ENCODE measurements at regions not wholly inside any gene's neighbourhood (a gene's known extent, or its start where the extent isn't known, plus 50 kb on each side); places are given as distances from the start of the nearest gene placed in this dataset.
"Not testable (repeated sequence)": the region's sequence is repeated elsewhere in the genome, so short reads cannot be mapped to it uniquely, and the experiment has no call there.

- no peak for TF ChIP-seq CTCF (conservative IDR thresholded peaks at IDR 0.05)
- H3K27ac ChIP-seq: no peak overlapping the region
These were observed 1642.3 kb downstream of the C4orf33 start for GRCh38 chr4:130738233-130738632.

DNA sequence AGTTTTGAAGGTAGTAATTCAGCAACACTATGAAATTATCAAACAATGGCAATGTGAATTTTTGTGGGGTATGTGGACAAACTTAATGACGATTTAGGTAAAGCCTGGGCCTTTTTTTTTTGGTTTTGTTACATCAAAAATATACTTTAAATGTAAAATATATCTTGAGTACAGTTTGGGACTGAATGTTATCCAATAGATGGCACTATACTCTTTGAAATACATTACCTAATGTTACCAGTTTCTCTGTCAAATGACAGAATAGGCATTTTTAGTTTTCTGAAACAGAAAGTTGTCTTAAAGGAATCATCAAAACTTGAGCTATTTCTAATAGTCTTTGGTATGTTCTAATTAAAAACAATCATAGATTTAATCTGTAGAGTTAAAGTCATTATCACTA, 1651.9 kb downstream of the C4orf33 start:
- peak; percentile 67 for TF ChIP-seq CTCF (conservative IDR thresholded peaks at IDR 0.05)
- H3K27ac ChIP-seq: no peak overlapping the region

GRCh38 chr4:130753926-130754325, 1658.0 kb downstream of the C4orf33 start:
- H3K27ac ChIP-seq: no peak overlapping the region
- no peak for TF ChIP-seq CTCF (conservative IDR thresholded peaks at IDR 0.05)

DNA sequence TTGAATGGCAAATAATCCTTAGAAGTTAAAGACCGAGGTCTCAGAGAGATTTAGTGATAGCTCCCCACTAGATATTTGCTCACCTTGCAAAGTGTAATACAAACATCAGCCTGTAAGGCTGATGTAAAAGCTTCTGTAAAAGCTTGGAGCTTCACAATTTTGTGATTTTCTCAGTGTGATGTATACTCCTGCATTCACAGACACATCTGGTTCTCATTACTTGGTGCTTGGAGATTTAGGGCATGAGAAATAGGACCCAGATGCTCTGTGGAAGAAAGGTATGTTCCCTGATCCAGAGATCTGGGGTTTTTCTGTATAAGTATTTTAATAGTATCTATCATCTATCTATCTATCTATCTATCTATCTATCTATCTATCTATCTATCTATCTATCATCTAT, 1664.3 kb downstream of the C4orf33 start:
- TF ChIP-seq CTCF (conservative IDR thresholded peaks at IDR 0.05): no peak
- H3K27ac ChIP-seq: no peak overlapping the region

DNA sequence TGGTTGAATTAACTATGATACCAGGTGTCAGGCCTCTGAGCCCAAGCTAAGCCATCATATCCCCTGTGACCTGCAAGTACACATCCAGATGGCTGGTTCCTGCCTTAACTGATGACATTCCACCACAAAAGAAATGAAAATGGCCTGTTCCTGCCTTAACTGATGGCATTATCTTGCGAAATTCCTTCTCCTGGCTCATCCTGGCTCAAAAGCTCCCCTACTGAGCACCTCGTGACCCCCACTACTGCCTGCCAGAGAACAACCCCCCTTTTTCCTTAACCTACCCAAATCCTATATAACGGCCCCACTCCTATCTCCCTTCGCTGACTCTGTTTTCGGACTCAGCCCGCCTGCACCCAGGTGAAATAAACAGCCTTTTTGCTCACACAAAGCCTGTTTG, 1671.4 kb downstream of the C4orf33 start:
- not testable (repeated sequence) for H3K27ac ChIP-seq

- H3K27ac ChIP-seq: not testable (repeated sequence)
These were observed 1677.0 kb downstream of the C4orf33 start for GRCh38 chr4:130772966-130773365.

DNA sequence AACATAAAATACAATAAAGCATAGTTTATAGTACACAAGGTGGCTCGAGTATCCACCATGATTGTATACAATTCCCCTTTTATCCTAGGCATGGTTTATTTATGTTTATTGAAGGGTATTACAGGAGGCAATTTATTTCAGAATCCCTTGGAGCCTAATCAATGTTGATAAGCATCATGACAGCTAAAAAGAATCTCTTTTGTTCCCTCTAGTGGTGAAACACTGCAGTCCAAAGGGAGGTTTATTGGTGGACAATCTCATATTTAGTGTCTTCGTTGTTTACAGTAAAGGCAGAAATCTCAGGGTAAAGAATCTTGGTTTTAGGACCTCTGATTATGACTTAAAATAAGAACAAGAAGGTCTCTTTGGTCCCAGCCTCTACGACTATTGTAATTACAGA, 1712.5 kb downstream of the C4orf33 start:
- TF ChIP-seq CTCF (conservative IDR thresholded peaks at IDR 0.05): peak; percentile 80
- no peak overlapping the region for H3K27ac ChIP-seq

DNA sequence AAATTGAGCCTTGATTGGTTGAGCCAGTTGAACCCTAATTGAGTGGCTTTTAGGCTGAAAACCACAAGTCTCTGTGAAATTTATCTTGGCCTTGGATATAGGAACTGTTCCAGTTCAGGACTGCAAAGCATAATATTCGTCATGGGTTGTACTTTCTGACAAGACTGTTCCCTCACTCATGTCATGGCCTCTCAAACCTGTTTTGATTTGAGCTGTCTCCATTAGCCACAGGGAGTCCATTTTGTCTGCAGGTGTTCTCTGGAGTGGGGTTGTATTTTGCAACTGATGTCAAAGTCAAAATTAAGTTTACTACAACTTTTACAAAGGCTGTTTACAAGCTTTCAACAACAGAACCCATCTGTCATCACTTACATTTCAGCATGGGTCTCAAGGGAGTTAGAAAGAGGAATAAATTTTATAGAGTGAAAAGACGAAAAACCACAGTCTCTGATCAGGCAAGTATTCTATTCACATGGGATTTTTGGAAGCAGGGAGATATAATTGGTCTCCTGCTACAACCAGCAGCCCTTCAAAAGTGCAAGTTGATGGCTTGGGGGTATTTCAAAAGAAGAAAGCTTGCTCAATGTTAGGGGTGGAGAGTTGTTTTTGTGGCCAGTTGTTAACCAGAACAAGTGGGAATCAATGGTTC, 1716.3 kb downstream of the C4orf33 start:
- no peak for TF ChIP-seq CTCF (conservative IDR thresholded peaks at IDR 0.05)
- H3K27ac ChIP-seq: no peak overlapping the region

DNA sequence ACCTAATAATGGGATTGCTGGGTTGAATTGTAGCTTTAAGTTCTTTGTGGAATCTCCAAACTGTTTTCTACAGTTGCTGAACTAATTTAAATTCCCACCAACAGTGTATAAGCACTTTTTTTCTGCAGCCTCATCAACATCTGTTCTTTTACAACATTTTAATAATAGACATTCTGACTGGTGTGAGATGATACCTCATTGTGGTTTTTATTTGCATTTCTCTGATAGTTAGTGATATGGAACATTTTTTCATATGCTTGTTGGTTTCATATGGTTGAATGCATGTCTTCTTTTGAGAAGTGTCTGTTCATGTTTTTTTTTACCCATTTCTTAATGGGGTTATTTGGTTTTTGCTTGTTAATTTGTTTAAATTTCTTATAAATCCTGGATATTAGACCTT, 1718.9 kb downstream of the C4orf33 start:
- H3K27ac ChIP-seq: no peak overlapping the region
- TF ChIP-seq CTCF (conservative IDR thresholded peaks at IDR 0.05): no peak

Measured in VCaP (cell line).